ENCODE measurements at regions not wholly inside any gene's neighbourhood (a gene's known extent, or its start where the extent isn't known, plus 50 kb on each side); places are given as distances from the start of the nearest gene placed in this dataset.
A peak's percentile ranks its signal among the peaks of the same experiment; 100 is the strongest.

- Histone ChIP-seq H3K23ac (ENCODE audit: insufficient read length) (no peak overlapping the region), H3K4me1 (replicated peaks in 1 of 4; ENCODE audit: control insufficient read depth in 3 of 4, insufficient read depth in 4 of 4, low read length in 3 of 4) (0 out of 7 replicates have a peak, but pooled peaks cover 0 to 2% (median 0%) of the 10 kb centered on the region in 4 experiments), H3K4me3 (ENCODE audit: extremely low read depth in 1 of 4, insufficient read depth in 2 of 4, low read depth in 3 of 4, low read length in 4 of 4) (no peak overlapping the region), H3K14ac (ENCODE audit: insufficient read length) (no peak overlapping the region), H2BK120ac (replicated peaks; ENCODE audit: low read depth, low read length) (no peak overlapping the region), H2BK15ac (ENCODE audit: low read length) (no peak overlapping the region), H3K4me2 (ENCODE audit: insufficient read depth in 1 of 2, low read depth in 2 of 2, low read length in 2 of 2) (no peak overlapping the region), H3K56ac (replicated peaks; ENCODE audit: insufficient read length, low read depth, low read length) (no peak overlapping the region), H3K23me2 (ENCODE audit: low read depth, low read length) (no peaks in the 10 kb centered on the region), H2AFZ (ENCODE audit: low read length) (peak overlapping the region; percentile 40; the same call in 1 of the 2 replicates), H4K20me1 (replicated peaks in 1 of 2; ENCODE audit: control insufficient read depth in 1 of 2, insufficient read depth in 2 of 2, low read length in 2 of 2) (no peaks in the 10 kb centered on the region), H3K27me3 (replicated peaks in 1 of 4; ENCODE audit: control insufficient read depth in 3 of 4, extremely low read depth in 1 of 4, insufficient read depth in 3 of 4, low read length in 3 of 4) (no peaks in the 10 kb centered on the region), H3K4ac (replicated peaks; ENCODE audit: insufficient read length, low read depth, low read length) (no peak overlapping the region), H4K8ac (ENCODE audit: extremely low read depth, insufficient read depth, low read length) (no peak overlapping the region), H2AK5ac (ENCODE audit: low read depth, low read length) (no peak overlapping the region), H4K5ac (ENCODE audit: insufficient read length, low read depth, low read length) (no peak overlapping the region), H3K9me3 (ENCODE audit: insufficient read depth in 2 of 2, low read depth in 1 of 2, low read length in 1 of 2) (no peaks in the 10 kb centered on the region), H3K36me3 (ENCODE audit: control insufficient read depth in 2 of 4, insufficient read depth in 4 of 4, low read length in 3 of 4) (no peaks in the 10 kb centered on the region), H2BK12ac (ENCODE audit: low read depth, low read length) (no peak overlapping the region), H4K91ac (replicated peaks; ENCODE audit: insufficient read length, low read length) (no peak overlapping the region), H3K18ac (ENCODE audit: extremely low read depth, low read length) (no peak overlapping the region), H3K27ac (ENCODE audit: low read depth, low read length) (no peak overlapping the region), H3K79me2 (ENCODE audit: control insufficient read depth in 1 of 2, insufficient read depth in 2 of 2, low read length in 2 of 2) (no peaks in the 10 kb centered on the region), H3K79me1 (ENCODE audit: low read depth, low read length) (no peaks in the 10 kb centered on the region), H2BK5ac (ENCODE audit: low read depth, low read length) (no peak overlapping the region), H2BK20ac (ENCODE audit: low read length) (peak overlapping the region; percentile 82; the same call in 1 of the 2 replicates), H3K9ac (replicated peaks in 1 of 4; ENCODE audit: extremely low read depth in 1 of 4, low read depth in 3 of 4, low read length in 3 of 4) (no peak overlapping the region)
- DNase-seq (ENCODE audit: low read depth in 1 of 2, low spot score in 2 of 2) (no peak), FAIRE-seq (no peak)
- 83% methylated on average over 8 of the region's 8 CpGs; no CpG with 5 or more reads in 1 of the 2 experiments for WGBS, 2 experiments (ENCODE audit: extremely low coverage in 1 of 2, insufficient coverage in 1 of 2, insufficient read length in 1 of 2, insufficient replicate concordance in 2 of 2, low coverage in 1 of 2, low lambda C conversion rate in 2 of 2, missing lambda C conversion rate in 1 of 2)
- CTCF ChIA-PET (ENCODE audit: partially characterized antibody) = no interaction called here
- POLR2A ChIA-PET (ENCODE audit: partially characterized antibody) = no interaction called here
- no peak for TF ChIP-seq CTCF (IDR thresholded peaks at IDR 0.05; ENCODE audit: control extremely low read depth in 1 of 3, insufficient read depth in 1 of 3, low read depth in 1 of 3, low read length in 3 of 3)
- no peak for TF ChIP-seq NANOG (IDR thresholded peaks at IDR 0.05; ENCODE audit: insufficient read depth, low read depth, low read length, poor library complexity, severe bottlenecking)
- TF ChIP-seq EP300 (IDR thresholded peaks at IDR 0.05; ENCODE audit: borderline replicate concordance in 1 of 2, low read depth in 2 of 2, low read length in 2 of 2) = no peak
- TF ChIP-seq EGR1 (IDR thresholded peaks at IDR 0.05; ENCODE audit: borderline replicate concordance, low read depth, low read length) = no peak
- no peak for TF ChIP-seq SUZ12 (IDR thresholded peaks at IDR 0.05; ENCODE audit: low read length)
- no peak for TF ChIP-seq MAX (IDR thresholded peaks at IDR 0.05)
- no peak for TF ChIP-seq TBP (IDR thresholded peaks at IDR 0.05; ENCODE audit: low read depth, low read length)
Observed at GRCh38 chr2:6337472-6337820, 528.3 kb downstream of the CMPK2 start.

Measured in H1 (cell line).